GM21360 (cell line): ENCODE measurements at regions not wholly inside any gene's neighbourhood (a gene's known extent, or its start where the extent isn't known, plus 50 kb on each side); places are given as distances from the start of the nearest gene placed in this dataset.
"Not testable (repeated sequence)": the region's sequence is repeated elsewhere in the genome, so short reads cannot be mapped to it uniquely, and the experiment has no call there.

Source experiments
- ATAC-seq: cut with Tn5 transposase; IDR thresholded peaks from one replicate; pipeline ENCODE4 v1.9.1; 2021; ENCODE audit warnings: mild to moderate bottlenecking, moderate library complexity; ENCODE audit not compliant: unreplicated experiment

GRCh38 chr16:26709175-26709574 is 357.6 kb upstream of the C16orf82 start:
- no peak for ATAC-seq

GRCh38 chr16:26709754-26710153 is 357.0 kb upstream of the C16orf82 start:
- no peak for ATAC-seq

GRCh38 chr16:26710450-26710849 is 356.3 kb upstream of the C16orf82 start:
- no peak for ATAC-seq

GRCh38 chr16:26712876-26713275 is 353.9 kb upstream of the C16orf82 start:
- ATAC-seq = no peak

- no peak for ATAC-seq
Measured at GRCh38 chr16:26715969-26716368, 350.8 kb upstream of the C16orf82 start.

- no peak for ATAC-seq
Measured at GRCh38 chr16:26717826-26718225, 348.9 kb upstream of the C16orf82 start.

GRCh38 chr16:26721290-26721689 is 345.4 kb upstream of the C16orf82 start:
- no peak for ATAC-seq

- not testable (repeated sequence) for ATAC-seq
Measured at GRCh38 chr16:26721957-26722356, 344.8 kb upstream of the C16orf82 start.

GRCh38 chr16:26724189-26724588 is 342.5 kb upstream of the C16orf82 start:
- no peak for ATAC-seq

- no peak for ATAC-seq
Measured at GRCh38 chr16:26727848-26728247, 338.9 kb upstream of the C16orf82 start.

GRCh38 chr16:26729951-26730541 is 336.7 kb upstream of the C16orf82 start:
- no peak for ATAC-seq

- no peak for ATAC-seq
Measured at GRCh38 chr16:26731729-26732128, 335.0 kb upstream of the C16orf82 start.

- ATAC-seq = no peak
Measured at GRCh38 chr16:26733710-26734109, 333.0 kb upstream of the C16orf82 start.

- no peak for ATAC-seq
Measured at GRCh38 chr16:26735521-26735920, 331.2 kb upstream of the C16orf82 start.

- no peak for ATAC-seq
Measured at GRCh38 chr16:26736084-26736483, 330.6 kb upstream of the C16orf82 start.

- ATAC-seq = no peak
Measured at GRCh38 chr16:26740771-26741170, 326.0 kb upstream of the C16orf82 start.

- ATAC-seq = no peak
Measured at GRCh38 chr16:26742040-26742439, 324.7 kb upstream of the C16orf82 start.

- ATAC-seq = no peak
Measured at GRCh38 chr16:26744430-26744829, 322.3 kb upstream of the C16orf82 start.

- no peak for ATAC-seq
Measured at GRCh38 chr16:26747760-26748159, 319.0 kb upstream of the C16orf82 start.

- no peak for ATAC-seq
Measured at GRCh38 chr16:26749072-26749471, 317.7 kb upstream of the C16orf82 start.

- no peak for ATAC-seq
Measured at GRCh38 chr16:26752166-26752565, 314.6 kb upstream of the C16orf82 start.

- ATAC-seq = no peak
Measured at GRCh38 chr16:26756633-26757032, 310.1 kb upstream of the C16orf82 start.

GRCh38 chr16:26762594-26762993 is 304.1 kb upstream of the C16orf82 start:
- ATAC-seq = no peak
